ENCODE measurements at regions not wholly inside any gene's neighbourhood (a gene's known extent, or its start where the extent isn't known, plus 50 kb on each side); places are given as distances from the start of the nearest gene placed in this dataset.

DNA sequence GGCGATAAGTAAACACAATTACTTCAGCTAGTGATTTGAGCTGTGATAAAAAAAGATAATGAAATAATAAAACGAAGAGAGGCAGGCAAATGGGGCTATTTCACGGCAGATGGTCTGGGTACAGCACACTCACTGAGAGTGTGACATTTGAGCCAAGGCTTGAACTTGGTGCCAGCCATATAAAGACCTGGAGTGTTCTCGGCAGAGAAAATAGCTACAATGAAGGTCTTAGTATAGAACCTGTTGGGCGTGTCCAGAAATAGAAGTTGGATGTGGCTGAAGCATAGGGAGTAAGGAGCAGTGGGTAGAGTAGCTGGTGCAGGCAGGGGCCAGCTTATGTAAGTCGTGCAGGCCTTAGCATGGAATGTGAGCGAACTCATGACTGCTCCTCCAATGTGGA, 660.3 kb upstream of the WWC1 start:
- DNase-seq = no peak

GRCh38 chr5:167633114-167633513, 658.3 kb upstream of the WWC1 start:
- no peak for DNase-seq

GRCh38 chr5:167633931-167634341, 657.5 kb upstream of the WWC1 start:
- DNase-seq = no peak

GRCh38 chr5:167634432-167634831, 657.0 kb upstream of the WWC1 start:
- DNase-seq = no peak

GRCh38 chr5:167638816-167639215, 652.6 kb upstream of the WWC1 start:
- no peak for DNase-seq

DNA sequence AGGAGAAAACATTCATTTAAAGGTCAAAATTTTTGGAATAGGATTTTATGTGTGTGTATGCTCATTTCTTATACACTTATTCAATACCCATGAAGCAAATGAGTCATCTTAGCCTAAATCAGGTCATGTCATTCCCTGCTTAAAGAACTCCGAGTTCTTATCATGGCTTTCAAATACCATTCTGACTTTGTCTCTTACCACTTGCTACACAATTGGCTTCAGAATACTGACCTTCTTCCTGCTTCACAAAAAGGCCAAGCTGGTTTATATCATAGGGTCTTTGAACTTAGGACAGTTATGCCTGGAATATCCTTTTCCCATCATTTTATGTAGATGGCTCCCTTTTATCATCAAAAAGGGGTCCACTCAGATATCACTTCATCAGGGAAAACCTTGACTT, 652.2 kb upstream of the WWC1 start:
- no peak for DNase-seq

- DNase-seq = no peak
Observed at GRCh38 chr5:167639766-167640165, 651.7 kb upstream of the WWC1 start.

DNA sequence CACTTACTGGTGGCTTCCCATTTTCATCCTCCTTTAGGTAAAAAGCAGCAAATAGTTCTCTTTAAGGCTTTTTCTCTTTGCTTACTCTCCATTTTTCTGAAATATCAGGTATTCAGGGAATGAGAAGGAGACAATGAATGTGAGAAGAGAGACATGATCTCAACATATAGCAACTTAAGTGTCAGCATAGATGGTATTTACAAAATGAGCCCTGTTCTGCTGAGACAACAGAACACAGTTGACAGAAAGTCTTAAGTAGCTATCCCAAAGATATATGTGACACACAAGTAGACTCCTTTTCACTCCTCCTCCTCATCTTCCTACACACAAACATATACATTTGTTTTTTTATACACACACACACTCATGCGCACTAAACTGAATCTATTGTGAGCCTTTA, 649.3 kb upstream of the WWC1 start:
- DNase-seq = no peak

DNA sequence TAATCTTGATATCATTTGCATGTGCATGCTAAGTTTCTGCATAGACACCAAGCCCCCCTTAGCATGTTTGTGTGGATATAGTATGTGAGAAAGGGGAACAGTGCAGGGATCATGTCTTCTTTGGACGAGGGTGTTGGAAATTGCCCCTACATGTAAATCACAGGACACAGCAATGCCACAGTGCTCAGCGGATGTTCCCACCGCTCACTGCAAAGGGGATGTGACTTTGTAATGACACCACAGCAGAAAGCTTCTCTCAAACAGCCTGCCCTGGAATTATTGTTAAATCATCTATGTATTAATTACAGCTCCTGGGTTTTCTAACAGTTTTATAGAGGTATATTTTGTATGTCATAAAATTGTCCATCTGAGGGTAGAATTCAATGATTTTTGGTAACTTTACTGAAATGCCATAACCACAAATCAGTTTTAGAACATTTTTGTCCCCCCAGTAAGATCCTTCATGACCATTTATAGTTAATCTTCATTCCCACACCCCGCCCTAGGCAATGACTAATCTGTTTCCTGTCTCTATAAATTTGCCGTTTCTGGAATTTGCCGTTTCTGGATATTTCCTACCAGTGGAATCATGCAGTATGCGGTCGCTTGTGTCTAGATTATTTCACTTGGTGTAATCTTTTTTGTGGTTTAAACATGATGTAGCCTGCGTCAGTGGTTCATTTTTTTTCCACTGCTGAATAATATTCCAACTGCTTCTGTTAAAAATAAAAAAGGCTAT, 648.5 kb upstream of the WWC1 start:
- DNase-seq = no peak

DNA sequence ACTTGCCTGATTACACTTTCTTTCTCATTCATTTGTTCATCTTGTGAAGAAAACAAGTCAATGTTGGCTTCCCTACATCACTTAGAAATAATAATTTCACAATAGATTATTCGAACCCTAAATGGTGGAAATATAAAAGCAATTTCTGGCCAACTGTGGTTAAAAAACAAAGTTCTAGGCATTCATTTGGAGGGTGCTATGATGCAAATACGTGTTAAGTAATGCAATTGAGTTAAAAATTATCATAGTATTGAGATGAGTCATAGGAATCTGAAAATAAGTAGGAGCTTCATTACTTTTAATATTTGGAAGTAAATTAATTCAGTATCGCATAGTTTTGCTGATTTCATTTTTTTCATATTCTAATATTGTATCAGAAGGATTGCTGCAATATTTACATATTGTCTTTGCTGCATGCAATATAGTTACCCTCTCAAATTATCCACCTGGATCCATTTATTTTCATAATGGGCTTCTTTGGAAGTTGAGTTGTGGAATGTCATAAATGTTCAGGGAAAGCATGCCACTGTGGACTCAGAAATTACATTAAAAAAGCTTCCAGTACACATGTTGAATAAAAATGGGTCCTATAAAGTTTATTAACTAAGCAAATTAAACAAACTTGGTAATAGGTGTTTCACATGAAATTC, 647.7 kb upstream of the WWC1 start:
- no peak for DNase-seq

GRCh38 chr5:167644619-167645018, 646.8 kb upstream of the WWC1 start:
- DNase-seq = no peak

- DNase-seq = no peak
Observed at GRCh38 chr5:167649471-167649870, 642.0 kb upstream of the WWC1 start.

DNA sequence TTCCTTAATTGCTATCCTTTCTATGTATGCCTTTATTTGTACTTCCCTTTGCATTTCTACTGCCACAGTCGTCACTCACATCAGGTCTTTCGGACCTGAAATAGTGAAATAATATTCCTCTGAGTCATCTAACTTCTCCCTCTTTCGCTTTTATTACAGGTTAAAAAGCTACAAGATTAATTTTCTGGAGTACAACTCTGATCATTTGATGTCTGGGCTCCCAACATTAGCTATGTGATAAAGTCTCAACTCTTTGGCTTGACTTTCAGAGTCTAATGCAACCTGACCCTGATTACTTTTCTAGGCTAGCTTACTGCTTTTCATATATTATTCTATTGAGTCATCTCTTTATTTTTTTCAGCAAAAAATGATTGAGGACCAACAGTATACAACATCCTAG, 638.8 kb upstream of the WWC1 start:
- no peak for DNase-seq

DNA sequence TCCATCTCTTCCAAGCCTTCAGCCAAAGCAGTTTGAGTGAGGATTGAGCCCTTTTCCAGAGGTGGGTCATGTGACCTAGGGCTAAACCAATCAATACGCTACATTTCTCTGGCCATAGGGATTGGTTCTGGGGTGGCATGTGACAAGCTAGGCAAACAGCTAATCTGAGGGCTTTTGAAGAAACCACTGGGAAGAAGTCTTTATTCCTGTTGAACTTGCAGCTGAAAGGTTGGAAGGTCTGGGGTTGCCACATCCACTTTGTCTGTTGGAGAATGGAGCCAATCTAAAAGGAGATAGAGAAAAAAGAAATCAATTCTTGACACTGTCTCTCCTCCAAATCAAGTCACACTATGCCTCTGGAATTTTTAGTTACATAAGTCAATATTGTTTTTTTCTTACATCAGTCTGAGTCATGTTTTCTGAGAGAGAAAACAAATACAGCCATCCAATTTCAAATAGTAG, 637.8 kb upstream of the WWC1 start:
- no peak for DNase-seq

DNA sequence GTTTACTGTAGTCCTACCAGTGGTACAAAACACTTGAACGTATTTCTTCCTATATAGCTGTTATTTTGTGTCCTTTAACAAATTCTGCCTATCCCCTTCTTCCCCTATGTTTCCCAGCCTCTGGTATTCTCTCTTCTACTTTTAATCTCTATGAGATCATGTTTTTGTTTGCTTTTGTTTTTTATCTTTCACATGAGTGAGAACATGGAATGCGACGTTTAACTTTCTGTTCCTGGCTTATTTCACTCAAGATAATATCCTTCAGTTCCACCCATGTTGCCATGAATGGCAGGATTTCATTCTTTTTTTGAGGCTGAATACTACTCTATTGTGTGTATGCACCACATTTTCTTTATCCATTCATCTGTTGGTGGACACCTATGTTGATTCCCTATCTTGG, 634.4 kb upstream of the WWC1 start:
- DNase-seq = no peak

DNA sequence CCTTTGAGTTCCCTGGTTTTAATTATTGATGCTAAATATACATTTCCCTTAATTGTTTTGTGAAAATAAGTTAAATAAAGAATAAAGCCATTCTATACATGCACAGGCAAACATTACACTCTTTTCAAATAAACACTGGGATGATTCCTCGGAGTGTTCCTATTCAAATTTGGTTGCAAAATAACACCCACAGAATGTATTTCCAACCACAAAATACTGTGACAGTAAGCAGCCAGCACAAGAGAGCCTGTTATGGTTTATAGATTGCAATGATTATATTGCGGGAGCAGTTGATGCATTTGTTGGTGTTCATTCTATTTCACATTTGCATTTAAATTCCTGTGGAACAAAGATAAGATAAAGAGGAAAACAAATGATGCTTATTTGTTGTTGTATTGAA, 632.6 kb upstream of the WWC1 start:
- no peak for DNase-seq

GRCh38 chr5:167661605-167662004, 629.8 kb upstream of the WWC1 start:
- no peak for DNase-seq

DNA sequence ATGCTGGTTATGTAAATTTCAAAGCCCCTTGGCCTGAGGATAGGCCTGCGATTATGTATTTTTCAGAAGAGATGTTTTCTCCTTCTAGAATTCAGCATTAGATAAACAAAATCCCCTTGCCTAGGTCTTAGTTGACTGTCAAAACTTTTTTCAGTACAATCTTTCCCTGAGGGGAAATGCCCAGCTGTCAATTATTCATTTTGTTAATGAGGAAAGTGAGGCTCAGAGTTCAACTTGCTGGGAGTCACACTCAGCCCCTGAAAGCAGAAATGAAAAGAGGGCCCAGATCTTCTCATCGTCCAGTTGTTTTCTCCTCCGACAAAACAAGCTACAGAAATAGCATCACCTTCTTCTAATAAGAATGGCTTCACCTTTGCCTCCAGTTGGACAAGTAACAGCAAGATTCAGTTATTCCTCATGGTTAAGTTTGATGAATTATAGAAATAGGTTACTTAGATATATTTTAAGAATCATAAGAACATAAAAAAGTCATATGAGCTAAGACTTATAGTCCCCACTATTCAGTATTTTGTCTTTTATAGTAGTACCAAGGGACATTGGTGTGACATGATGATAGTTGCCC, 627.1 kb upstream of the WWC1 start:
- DNase-seq = no peak

- DNase-seq = no peak
Observed at GRCh38 chr5:167665841-167666375, 625.5 kb upstream of the WWC1 start.

GRCh38 chr5:167671176-167671575, 620.3 kb upstream of the WWC1 start:
- DNase-seq = no peak

DNA sequence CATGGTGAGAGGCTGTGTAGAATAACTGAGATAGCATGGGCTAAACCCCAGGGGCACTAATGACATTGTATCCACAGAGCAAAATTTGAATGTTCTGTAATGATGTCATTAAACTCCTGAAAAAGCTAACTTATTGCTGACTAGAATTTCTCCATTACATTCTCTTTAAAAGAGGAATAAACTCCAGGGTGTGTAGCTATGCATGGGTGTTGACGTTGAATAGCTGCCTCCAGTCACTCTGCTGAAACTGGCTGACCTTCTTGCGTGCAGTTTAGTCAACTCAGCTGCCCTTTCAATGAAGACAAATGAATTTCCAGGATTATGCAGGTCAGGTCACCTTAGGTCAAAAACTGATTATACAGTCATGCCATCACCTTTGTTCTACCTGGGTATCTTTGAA, 617.5 kb upstream of the WWC1 start:
- DNase-seq = no peak

DNA sequence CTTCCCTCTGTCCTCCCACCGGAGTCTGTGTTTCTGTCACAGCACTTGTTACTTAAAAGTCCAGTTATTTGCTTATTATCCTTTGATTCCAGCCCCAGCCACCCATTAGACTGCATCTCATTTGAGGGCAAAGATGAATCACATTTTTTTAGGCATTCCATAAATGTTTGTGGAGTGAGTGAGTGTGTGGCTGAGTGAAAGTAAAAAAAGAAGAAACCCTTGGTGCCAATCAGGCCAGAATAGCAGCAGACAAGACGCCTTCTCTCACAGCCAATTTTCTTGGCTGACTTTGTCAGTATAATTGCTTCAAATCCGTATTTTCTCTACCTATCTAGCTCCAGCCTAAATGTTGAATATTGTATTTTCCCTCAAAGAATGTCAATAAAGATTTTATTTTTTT, 613.0 kb upstream of the WWC1 start:
- DNase-seq = no peak

- no peak for DNase-seq
Observed at GRCh38 chr5:167684251-167684650, 607.2 kb upstream of the WWC1 start.
